Prostate gland (tissue), 2 donors: ENCODE measurements at regions not wholly inside any gene's neighbourhood (a gene's known extent, or its start where the extent isn't known, plus 50 kb on each side); places are given as distances from the start of the nearest gene placed in this dataset.
"Not testable (repeated sequence)": the region's sequence is repeated elsewhere in the genome, so short reads cannot be mapped to it uniquely, and the experiment has no call there.

ENCODE experiments used
- DNase-seq: peaks from one replicate; pipeline ENCODE4 v3.0.0-alpha.2; 2019; ENCODE audit warnings: low spot score
- H3K27ac ChIP-seq, 2 donors: fragments of 200-600 bp; sonication (generic); 2 replicates each; pipeline ENCODE4 v1.5.1; 2017 to 2019
- H3K27me3 ChIP-seq: fragments of 200-600 bp; sonication (generic); replicated peaks from 2 replicates; pipeline ENCODE4 v1.5.1; 2019; ENCODE audit not compliant: insufficient read depth
- H3K36me3 ChIP-seq, 2 donors: fragments of 200-600 bp; sonication (generic); 1 replicate in 1 of 2; 2 replicates in 1 of 2; pipeline versions ENCODE4 v1.5.1 to v1.8.1; 2017 to 2019
- H3K4me1 ChIP-seq: fragments of 200-600 bp; sonication (generic); replicated peaks from 2 replicates; pipeline ENCODE4 v1.5.1; 2019
- H3K4me3 ChIP-seq, 2 donors: fragments of 200-600 bp; sonication (generic); 2 replicates each; pipeline ENCODE4 v1.5.1; 2017 to 2019
- H3K9me3 ChIP-seq: fragments of 200-600 bp; sonication (generic); 2 replicates; pipeline ENCODE4 v1.5.1; 2017
- POLR2A ChIP-seq: fragments of 450-650 bp; IDR thresholded peaks from one replicate; pipeline ENCODE4 v1.6.1; 2016; ENCODE audit warnings: antibody characterized with exemption, mild to moderate bottlenecking
- POLR2AphosphoS5 ChIP-seq: sonication (generic); formaldehyde crosslinking; IDR thresholded peaks from one replicate; pipeline ENCODE4 v1.6.1; 2017; ENCODE audit warnings: antibody characterized with exemption
- WGBS: methylation state at CpG from one replicate; pipeline ENCODE4 v1.1.5; 2018; 5-methylcytosine and 5-hydroxymethylcytosine counted together
- intact Hi-C: fragments of 100-400 bp; cut with DNase I; formaldehyde crosslinking; loops from one replicate; pipeline ENCODE4 v1.14.2; 2022
- TF ChIP-seq, protein P1 (sequence below), 4 experiments: fragments of 200-600 bp in 2 of 4; fragments of 450-650 bp in 2 of 4; sonication (generic) in 2 of 4; IDR thresholded peaks; 1 replicate in 3 of 4; 2 replicates in 1 of 4; pipeline ENCODE4 v1.5.1; 2016 to 2019; ENCODE audit warnings: antibody characterized with exemption in 4 of 4, mild to moderate bottlenecking in 2 of 4, moderate library complexity in 2 of 4

GRCh38 chr2:7557376-7557775 lies 640.2 kb downstream of the RNF144A start:
- Histone ChIP-seq H3K4me3 (no peak overlapping the region), H3K4me1 (no peaks in the 10 kb centered on the region), H3K36me3 (no peaks in the 10 kb centered on the region), H3K9me3 (no peaks in the 10 kb centered on the region), H3K27me3 (no peaks in the 10 kb centered on the region), H3K27ac (no peak overlapping the region)
- TF ChIP-seq POLR2A = no peak
- TF ChIP-seq, protein P1, sequence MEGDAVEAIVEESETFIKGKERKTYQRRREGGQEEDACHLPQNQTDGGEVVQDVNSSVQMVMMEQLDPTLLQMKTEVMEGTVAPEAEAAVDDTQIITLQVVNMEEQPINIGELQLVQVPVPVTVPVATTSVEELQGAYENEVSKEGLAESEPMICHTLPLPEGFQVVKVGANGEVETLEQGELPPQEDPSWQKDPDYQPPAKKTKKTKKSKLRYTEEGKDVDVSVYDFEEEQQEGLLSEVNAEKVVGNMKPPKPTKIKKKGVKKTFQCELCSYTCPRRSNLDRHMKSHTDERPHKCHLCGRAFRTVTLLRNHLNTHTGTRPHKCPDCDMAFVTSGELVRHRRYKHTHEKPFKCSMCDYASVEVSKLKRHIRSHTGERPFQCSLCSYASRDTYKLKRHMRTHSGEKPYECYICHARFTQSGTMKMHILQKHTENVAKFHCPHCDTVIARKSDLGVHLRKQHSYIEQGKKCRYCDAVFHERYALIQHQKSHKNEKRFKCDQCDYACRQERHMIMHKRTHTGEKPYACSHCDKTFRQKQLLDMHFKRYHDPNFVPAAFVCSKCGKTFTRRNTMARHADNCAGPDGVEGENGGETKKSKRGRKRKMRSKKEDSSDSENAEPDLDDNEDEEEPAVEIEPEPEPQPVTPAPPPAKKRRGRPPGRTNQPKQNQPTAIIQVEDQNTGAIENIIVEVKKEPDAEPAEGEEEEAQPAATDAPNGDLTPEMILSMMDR (IDR thresholded peaks at IDR 0.05) = no peak
- no peak for TF ChIP-seq POLR2AphosphoS5
- intact Hi-C loops = no loop called here
- DNase-seq = no peak

- intact Hi-C loops = no loop called here
- no peak for DNase-seq
- H3K36me3 ChIP-seq = no peaks in the 10 kb centered on the region
- H3K27me3 ChIP-seq = no peaks in the 10 kb centered on the region
- 85% methylated on average over 1 of the region's 1 CpG for WGBS
- H3K9me3 ChIP-seq = no peaks in the 10 kb centered on the region
- no peak overlapping the region for H3K4me3 ChIP-seq
- no peak for TF ChIP-seq POLR2A
- TF ChIP-seq, protein P1 (IDR thresholded peaks at IDR 0.05) = no peak
- TF ChIP-seq POLR2AphosphoS5 = no peak
- H3K4me1 ChIP-seq = no peaks in the 10 kb centered on the region
- H3K27ac ChIP-seq = no peak overlapping the region
Measured at GRCh38 chr2:7559791-7560190, 642.6 kb downstream of the RNF144A start.

- no peak for TF ChIP-seq POLR2A
- TF ChIP-seq, protein P1 (IDR thresholded peaks at IDR 0.05) = no peak
- no peak for TF ChIP-seq POLR2AphosphoS5
- Histone ChIP-seq H3K9me3 (no peaks in the 10 kb centered on the region), H3K27ac (no peak overlapping the region), H3K4me3 (no peak overlapping the region), H3K4me1 (no peaks in the 10 kb centered on the region), H3K36me3 (no peaks in the 10 kb centered on the region), H3K27me3 (no peaks in the 10 kb centered on the region)
- WGBS = 97% methylated on average over 6 of the region's 6 CpGs
- DNase-seq = no peak
- intact Hi-C loops = no loop called here
Measured at GRCh38 chr2:7566382-7566881, 649.2 kb downstream of the RNF144A start.

GRCh38 chr2:7567116-7567515 lies 649.9 kb downstream of the RNF144A start:
- intact Hi-C loops, H3K27me3 ChIP-seq, H3K4me3 ChIP-seq, H3K27ac ChIP-seq, H3K4me1 ChIP-seq, H3K9me3 ChIP-seq, DNase-seq, H3K36me3 ChIP-seq: not testable (repeated sequence)
- WGBS = 57% methylated on average over 2 of the region's 2 CpGs

DNA sequence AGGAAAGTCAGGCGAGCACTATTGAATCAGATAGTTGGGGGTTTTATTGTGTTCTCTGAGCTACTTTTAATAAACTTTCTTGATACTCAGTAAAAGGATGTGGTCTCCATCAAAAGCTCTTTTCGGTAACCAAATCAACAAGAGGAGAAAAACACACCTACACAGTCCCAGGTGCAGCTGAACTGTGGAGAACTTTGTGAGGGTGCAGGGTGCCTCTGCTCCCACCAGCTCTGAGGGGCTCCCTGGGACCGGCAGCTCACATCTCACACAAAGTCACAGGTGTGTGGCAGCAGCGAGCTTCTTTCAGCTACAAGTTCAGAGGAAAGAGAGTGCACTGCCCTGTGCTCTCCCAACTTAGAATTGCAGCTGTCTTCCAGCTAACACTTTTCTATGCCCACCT lies 650.4 kb downstream of the RNF144A start:
- intact Hi-C loops = no loop called here
- Histone ChIP-seq H3K27me3 (no peaks in the 10 kb centered on the region), H3K4me3 (no peak overlapping the region), H3K36me3 (no peaks in the 10 kb centered on the region), H3K9me3 (no peaks in the 10 kb centered on the region), H3K27ac (no peak overlapping the region), H3K4me1 (no peaks in the 10 kb centered on the region)
- WGBS = 52% methylated on average over 4 of the region's 4 CpGs
- TF ChIP-seq, protein P1 (IDR thresholded peaks at IDR 0.05) = no peak
- TF ChIP-seq POLR2A (no peak), POLR2AphosphoS5 (no peak)
- no peak for DNase-seq
